AG09309 (cell line): ENCODE measurements at regions not wholly inside any gene's neighbourhood (a gene's known extent, or its start where the extent isn't known, plus 50 kb on each side); places are given as distances from the start of the nearest gene placed in this dataset.

Experiments
- DNase-seq: peaks from one replicate; pipeline ENCODE4 v3.0.0-alpha.2; 2010; ENCODE audit warnings: low read depth
- H3K4me3 ChIP-seq: 2 replicates; pipeline ENCODE4 v1.5.1; 2011; ENCODE audit warnings: mild to moderate bottlenecking, low read depth, low read length, moderate library complexity; ENCODE audit not compliant: control insufficient read depth
- CTCF ChIP-seq: IDR thresholded peaks from 2 replicates; pipeline ENCODE4 v1.5.1; 2011; ENCODE audit warnings: mild to moderate bottlenecking, low read depth, low read length, inconsistent platforms; ENCODE audit not compliant: insufficient read depth, control insufficient read depth; ENCODE audit errors: missing control alignments

- TF ChIP-seq CTCF, result no peak
- DNase-seq, result no peak
- no peak overlapping the region for H3K4me3 ChIP-seq
These were observed 76.4 kb downstream of the PLK2 start for GRCh38 chr5:58383448-58383847.

DNA sequence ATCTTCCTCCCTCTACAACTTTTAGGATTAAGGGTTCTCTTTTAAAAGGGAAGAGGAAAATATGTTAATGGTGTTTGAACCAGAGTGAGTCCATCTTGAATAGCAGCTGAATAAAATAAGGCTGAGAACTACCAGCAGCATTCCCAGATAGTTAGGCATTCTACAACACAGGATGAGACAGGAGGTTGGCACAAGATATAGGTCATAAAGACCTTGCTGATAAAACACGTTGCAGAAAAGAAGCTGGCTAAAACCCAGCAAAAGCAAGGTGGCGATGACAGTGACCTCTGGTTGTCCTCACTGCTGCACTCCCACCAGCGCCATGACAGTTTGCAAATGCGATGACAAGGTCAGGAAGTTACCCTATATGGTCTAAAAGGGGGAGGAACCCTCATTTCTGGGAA lies 77.8 kb downstream of the PLK2 start:
- no peak for DNase-seq

GRCh38 chr5:58381566-58381965 lies 78.3 kb downstream of the PLK2 start:
- no peak for TF ChIP-seq CTCF
- no peak for DNase-seq
- no peak overlapping the region for H3K4me3 ChIP-seq

More for the DNA sequence above, 77.8 kb downstream of the PLK2 start:
- H3K4me3 ChIP-seq, result no peak overlapping the region
- no peak for TF ChIP-seq CTCF

DNA sequence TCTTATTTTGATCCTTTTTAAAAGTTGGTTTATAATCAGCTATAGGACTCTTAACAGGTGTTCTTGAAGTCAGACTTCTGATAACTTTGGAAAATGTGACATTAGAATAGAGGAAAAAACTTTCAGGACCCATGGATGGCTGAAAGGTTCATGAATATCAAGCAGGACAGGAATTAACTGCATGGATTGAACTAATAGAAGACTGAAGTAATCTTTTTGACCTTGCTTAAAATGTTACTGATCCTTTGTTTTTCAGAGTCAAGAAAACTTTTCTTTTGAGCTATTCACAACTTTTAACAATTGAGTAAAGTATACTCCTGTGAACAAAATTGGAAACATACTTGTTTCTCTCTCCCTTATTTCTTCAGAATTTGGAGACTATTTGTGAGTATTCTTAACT lies 79.2 kb downstream of the PLK2 start:
- H3K4me3 ChIP-seq, result no peak overlapping the region
- TF ChIP-seq CTCF, result no peak
- DNase-seq, result no peak

- no peak for TF ChIP-seq CTCF
- H3K4me3 ChIP-seq, result no peak overlapping the region
- no peak for DNase-seq
These were observed 81.1 kb downstream of the PLK2 start for GRCh38 chr5:58378613-58379390.

- TF ChIP-seq CTCF, result no peak
- no peak overlapping the region for H3K4me3 ChIP-seq
- no peak for DNase-seq
These were observed 89.3 kb downstream of the PLK2 start for GRCh38 chr5:58370606-58371005.
